ENCODE measurements at regions not wholly inside any gene's neighbourhood (a gene's known extent, or its start where the extent isn't known, plus 50 kb on each side); places are given as distances from the start of the nearest gene placed in this dataset.

DNA sequence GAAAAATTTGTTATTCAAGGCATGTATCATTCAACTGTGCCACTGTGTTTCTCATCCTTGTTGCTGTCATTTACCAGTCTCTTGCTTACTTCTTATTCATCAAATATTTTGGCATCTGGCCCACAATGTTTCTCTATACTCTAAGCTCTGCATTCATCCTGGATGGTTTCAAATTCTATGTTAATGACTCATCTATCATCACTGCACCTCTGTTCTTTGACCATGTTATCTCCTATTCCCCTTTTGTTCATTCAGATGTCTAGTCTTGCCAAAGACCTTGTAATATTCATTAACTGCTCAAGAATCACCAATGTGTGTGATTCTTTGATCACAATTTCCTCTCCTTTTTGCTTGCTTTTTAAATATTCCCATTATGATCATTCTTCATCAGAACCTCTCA is 54.6 kb upstream of the PRKACB start:
- TF ChIP-seq ZNF274 (IDR thresholded peaks at IDR 0.05; ENCODE audit: low read depth, low read length) (no peak), SUZ12 (IDR thresholded peaks at IDR 0.05; ENCODE audit: extremely low read depth, insufficient read depth, insufficient read length) (no peak)

Measured in NT2/D1 (cell line).